ENCODE measurements at regions not wholly inside any gene's neighbourhood (a gene's known extent, or its start where the extent isn't known, plus 50 kb on each side); places are given as distances from the start of the nearest gene placed in this dataset.

DNA sequence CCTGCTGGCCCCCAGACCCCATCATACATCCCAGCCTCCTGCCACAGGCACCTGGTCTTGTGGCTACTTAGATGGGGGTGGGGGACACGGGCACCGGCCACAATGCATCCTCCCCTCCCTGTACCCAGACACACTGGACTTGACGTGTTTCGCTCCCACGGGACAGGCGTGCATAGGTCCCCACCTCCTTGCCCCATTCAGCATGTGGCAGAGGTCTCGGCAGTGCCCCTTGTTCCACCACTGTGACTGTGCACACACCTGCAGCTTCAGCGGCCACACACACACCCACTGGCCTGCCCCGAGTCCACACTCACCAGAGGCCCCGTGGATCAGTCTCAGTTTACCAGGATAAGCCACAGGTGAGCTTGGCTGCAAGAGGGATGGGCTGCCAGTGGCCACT lies 109.6 kb downstream of the ENGASE start:
- DNase-seq (ENCODE audit: low read depth in 2 of 3, low spot score in 2 of 3), result no peak

DNA sequence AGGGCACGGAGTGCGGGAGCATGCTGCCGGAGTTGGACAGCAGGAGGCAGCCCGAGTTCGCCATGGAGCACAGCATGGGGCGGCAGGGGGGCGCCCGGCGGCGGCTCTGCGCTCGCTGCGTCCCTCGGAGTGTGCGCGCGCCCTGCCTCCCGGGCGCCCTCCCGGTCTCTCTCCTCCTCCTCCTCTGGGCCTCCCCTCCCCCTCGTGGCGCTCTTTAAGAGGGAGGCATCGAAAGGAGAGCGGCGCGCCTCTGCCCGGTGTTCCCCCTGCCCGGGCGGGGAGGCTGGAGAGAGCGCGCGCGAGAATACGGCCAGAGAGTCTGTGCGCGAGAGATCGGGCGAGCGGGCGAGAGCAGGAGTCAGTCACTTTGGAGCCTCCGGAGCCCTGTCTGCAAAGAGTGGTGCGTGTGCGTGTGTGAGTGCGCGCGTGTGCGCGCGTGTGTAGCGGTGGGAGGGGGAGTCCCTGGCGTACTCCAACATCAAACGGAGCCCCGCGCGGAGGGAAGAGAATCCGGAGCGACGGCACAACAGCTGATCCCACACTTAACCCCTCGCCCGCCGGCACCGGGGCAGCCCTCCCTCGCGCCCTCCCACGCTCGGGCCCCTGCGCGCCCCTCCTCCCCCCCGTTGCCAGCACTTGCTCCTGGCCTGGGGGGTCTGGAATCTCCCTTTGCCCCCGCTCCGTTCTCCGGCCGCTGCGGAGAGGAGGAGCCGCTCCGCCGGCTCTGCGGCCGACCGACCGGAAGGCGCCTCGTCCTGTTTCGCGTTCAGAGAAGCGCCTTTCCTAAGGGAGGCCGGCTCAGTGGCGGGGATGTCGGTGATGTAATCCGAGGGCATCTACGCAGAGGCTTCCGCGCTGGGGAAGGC lies 108.9 kb downstream of the ENGASE start:
- DNase-seq (ENCODE audit: low read depth in 2 of 3, low spot score in 2 of 3), result no peak

DNA sequence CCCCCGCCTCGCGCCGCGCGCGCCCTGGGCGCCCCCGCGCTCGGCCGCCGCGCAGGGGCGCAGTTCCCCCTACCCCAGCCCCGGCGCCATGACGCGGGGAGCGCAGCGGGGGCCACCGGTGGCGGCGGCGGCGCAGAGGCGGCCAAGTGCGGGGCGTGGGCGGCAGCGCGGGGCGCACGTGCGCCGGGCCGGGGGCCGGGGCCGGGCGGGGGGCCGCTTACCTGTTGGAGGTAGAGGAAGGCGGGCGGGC lies 108.3 kb downstream of the ENGASE start:
- no peak for DNase-seq (ENCODE audit: low read depth in 2 of 3, low spot score in 2 of 3)

DNA sequence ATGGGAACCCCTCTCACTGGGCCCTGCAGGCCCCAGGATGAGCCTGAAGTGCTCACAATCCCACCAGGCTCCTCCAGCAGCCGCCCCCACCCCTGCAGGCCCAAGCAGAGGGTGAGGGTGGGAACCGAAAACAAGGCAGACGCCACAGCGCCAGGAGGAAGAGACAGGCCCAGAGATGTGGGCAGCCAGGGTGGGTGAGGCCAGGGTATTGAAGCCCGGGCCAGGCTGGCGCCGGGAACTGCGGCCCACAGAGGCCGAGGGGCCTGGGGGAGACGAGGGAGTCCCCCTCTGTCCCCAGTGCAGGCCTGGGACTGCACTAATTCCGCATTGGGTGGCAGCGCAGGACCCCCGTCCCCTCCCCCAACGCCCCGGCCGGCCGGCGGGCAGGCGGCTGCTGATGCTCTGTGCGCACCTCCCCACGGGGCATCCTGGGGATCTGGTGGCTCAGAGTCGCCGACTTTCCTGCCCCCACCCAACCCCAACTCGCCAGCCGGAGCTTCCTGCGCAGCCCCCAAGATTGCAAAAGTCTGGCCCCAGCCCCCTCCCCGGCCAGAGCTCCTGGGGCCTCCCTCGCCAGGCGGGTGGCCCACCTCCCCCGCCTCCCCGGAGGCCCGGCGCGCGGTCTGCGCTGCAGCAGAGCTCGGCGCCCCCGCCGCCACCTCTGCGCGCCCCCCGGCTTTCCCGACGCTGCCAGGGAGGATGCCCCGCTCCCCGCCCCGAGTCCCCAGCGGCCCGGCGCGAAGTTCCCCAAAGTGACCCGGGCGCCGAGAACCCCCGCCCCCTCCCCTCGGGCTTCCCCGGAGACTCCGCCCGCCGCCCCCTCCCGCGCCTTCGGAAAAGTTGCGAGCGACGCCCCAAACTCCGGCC lies 107.8 kb downstream of the ENGASE start:
- DNase-seq (ENCODE audit: low read depth in 2 of 3, low spot score in 2 of 3), result no peak

DNA sequence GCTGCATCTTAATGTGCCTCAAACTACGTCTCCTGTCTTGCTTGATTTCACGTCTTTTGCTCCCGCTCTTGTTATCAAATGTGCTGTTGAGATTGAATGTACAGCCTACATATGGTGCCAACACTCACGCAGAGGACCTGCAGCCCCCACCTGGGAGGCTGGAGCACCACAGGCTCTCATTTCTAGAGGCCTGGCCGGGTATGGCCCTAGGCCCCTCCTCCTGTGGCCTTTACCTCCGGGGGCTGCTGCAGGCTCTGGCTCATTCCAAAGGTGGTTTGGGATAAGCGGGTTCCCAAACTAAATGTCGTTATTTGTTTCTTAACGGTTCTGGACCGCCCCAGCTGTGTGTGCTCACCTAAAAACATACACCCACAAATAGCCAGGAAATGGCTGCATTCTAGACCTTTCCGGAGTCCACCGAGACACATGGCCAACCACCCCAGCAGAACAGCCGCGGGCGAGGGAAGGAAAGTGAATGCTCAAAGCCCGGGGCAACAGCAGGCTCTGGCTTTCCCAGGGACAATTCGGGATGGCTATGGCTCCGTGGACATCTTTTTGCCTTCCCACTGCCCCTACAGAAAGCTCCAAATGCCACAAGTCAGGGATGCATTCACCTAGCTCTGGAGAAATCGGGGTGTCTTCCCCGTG lies 105.9 kb downstream of the ENGASE start:
- DNase-seq (ENCODE audit: low read depth in 2 of 3, low spot score in 2 of 3), result no peak

DNA sequence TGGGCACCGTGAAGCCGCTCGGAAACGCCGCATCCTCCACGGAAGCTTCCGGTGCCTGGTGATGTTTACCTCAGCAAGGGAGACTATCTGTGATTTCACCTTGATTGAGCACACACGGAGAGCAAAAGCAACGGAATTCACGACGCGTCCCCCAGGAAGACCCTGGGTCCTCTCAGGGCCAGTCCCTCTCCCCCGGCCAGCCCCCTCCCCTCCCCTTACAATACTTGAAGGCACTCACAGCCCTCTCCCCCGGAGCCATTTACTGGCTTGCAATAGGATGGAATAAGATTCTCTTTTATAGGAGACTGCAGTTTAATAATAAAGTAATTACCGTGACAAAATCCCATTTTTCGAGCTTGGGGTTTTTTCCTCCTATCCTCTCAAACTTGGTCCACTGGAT lies 104.7 kb downstream of the ENGASE start:
- no peak for DNase-seq (ENCODE audit: low read depth in 2 of 3, low spot score in 2 of 3)

DNA sequence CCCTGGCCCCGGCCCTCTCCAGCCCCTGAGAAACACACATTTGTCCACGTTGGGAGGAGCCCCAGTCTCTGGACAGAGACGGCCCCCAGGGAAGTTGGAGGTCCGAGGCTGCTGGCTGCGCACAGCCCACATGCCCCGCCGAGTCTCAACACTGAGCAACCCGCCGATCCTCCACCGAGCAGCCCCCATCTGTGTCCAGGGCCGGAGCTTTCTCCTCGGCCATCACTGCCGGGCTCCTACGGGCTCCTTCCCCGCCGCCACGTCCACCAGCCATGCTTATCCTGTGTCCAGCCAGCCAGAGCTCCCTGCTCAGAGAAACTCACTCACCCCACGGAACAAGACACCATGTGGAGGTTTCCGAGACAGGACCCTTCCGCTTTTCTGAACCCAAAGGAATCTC lies 103.3 kb downstream of the ENGASE start:
- no peak for DNase-seq (ENCODE audit: low read depth in 2 of 3, low spot score in 2 of 3)

DNA sequence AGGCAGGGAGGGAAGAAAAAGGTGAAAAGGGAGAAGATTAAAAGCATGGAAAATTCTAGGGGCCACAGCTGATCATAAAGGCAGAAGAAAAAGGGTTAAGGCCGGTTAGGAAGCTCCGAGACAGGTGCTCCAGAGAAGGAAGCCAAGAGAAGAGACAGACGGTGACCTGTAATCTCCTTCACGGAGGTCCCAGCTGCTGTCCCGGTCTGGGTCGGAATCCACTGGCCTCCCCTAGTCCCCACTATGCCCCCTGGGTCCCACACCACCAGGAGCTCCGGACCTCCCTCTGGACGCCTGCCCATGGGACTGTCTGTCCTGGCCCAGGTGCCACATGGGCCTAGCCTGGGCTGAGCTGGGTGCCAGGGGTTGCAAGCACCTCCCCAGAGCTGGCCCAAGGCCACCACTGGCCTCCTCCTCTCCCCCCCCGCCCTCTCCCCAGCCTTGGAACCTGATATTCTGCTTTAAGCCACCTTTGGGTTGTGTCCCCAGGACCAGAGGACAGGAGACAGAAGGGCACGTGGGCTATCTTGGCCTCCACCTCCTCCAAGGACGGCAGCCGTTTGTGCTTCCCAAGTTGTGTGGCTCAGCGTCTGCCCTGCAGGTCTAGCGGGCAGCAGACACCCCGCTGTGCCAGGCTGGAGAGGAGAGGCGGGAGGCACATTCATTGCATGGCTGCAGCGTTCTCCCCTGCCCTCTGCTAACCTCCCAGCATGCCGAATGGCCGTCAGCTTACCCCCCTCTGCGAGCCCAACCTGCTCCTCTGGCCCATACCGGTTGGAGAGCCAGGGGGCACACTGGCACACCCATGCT lies 102.4 kb downstream of the ENGASE start:
- DNase-seq (ENCODE audit: low read depth in 2 of 3, low spot score in 2 of 3), result no peak

DNA sequence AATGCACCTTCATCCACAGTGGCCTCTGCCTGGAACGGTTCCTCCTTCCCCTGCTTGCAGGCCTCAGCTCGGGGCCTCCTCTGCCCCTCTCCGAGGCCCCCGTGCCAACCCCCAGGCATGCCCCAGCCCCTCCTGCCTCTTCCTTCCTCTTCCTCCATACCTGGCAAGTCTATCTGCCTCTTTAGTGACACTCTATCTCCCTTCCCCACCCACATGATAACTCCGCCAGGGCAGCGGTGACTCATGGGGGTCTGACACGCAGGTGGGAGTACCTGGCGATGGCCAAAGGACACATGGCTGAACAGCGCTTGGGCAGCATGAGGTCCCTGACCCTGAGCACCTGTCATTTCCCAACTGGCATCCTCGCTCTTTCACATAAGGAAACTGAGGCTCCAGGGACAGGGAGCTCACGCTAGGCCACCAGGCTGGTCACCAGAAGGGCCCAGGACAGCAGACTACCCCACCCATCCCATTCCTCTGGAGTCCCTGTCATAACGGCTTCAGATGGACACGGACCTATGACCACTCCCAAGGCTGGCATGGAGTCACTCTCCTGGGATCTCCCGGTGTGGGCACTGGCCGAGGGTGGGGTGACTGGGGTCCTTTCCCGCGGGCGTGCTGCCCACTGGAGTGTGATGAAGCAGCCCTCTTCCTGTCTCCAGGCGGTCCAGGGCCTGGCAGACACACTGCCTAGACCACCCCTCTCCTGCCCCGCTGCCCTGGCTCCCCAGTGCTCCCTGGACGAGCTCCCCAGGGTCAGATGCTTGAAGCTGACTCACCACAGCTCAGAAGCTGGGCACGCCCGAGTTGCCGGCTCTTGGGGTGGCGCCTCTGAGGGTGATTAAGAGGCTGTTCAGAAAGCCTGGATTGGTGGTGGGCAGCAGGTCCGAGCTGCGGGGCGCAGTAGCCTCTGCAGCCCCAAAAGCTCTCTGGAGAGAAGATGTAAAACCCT lies 100.6 kb downstream of the ENGASE start:
- DNase-seq (ENCODE audit: low read depth in 2 of 3, low spot score in 2 of 3), result no peak

DNA sequence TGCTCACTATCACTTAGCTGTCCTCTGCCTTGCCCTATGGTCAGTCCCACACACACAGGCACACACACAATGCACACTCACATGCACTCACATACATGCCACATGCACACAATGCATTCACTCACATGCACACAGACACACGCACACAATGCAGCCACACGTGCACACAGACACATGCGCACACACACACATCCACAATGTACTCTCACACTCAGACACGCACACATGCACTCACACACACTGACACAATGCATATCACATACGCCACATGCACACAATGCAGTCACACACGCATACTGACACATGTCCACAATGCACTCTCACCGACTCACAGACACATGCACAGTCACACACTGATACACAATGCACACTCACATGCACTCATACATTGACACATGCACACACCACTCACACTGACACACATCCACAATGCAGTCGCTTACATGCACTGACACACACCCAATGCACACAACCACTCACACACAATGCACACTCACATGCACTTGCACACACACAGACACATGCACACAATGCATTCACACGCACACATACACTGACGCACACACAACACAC lies 99.7 kb downstream of the ENGASE start:
- DNase-seq (ENCODE audit: low read depth in 2 of 3, low spot score in 2 of 3), result no peak

DNA sequence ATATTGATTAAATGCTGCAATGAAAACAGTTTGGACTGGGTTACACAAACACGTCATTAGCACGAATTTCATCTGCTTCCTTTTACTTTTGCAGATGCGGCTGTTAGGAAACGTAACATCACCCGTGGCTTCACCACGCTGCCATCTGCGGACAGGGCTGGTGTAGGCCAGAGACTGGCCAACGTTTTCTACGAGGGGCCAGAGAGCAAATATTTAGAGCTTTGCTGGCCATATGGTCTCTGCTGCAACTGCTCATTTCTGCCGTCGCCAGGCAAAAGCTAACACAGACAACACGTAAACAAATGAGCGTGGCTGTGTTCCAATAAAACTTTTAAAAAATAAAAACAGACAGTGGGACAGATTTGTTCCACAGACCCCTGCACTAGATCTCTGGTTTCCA lies 96.6 kb downstream of the ENGASE start:
- no peak for DNase-seq (ENCODE audit: low read depth in 2 of 3, low spot score in 2 of 3)

DNA sequence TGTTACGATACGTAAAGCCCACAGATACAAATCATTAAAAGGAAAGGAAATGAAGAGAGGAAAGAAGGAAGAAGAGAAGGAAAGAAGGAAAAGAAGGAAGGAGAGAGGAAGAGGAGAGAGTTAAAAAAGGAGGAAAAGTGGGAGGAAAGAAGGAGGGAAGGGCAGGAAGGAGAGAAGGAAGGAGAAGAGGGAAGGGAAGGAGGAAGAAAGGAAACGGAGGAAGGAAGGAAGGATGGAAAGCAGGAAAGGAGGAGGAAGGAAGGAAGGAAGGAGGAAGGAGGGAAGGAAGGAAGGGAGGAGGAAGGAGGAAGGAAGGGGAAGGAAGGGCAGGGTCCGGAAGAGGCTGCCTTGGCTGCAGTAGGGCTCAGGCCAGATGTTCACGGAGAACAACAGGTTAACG lies 95.2 kb downstream of the ENGASE start:
- DNase-seq (ENCODE audit: low read depth in 2 of 3, low spot score in 2 of 3), result no peak

DNA sequence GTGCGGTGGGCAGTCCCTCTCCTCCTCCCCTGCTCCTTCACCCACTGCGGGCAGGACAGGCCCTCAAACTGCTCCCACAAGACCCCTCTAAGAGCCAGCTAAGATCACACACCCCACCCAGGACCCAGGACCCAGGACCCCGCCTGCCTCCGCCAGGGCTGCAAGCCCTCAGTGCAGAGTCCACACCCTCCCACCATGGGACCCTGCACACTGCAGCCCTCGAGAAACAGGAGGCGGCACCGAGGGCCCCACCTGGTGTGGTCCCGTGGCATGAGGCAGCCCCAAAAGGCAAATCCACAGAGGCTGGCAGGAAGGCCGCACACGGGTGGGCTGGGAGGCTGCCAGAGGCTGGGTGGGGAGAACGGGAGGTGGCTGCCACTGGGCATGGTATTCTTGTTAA lies 94.7 kb downstream of the ENGASE start:
- DNase-seq (ENCODE audit: low read depth in 2 of 3, low spot score in 2 of 3), result no peak

DNA sequence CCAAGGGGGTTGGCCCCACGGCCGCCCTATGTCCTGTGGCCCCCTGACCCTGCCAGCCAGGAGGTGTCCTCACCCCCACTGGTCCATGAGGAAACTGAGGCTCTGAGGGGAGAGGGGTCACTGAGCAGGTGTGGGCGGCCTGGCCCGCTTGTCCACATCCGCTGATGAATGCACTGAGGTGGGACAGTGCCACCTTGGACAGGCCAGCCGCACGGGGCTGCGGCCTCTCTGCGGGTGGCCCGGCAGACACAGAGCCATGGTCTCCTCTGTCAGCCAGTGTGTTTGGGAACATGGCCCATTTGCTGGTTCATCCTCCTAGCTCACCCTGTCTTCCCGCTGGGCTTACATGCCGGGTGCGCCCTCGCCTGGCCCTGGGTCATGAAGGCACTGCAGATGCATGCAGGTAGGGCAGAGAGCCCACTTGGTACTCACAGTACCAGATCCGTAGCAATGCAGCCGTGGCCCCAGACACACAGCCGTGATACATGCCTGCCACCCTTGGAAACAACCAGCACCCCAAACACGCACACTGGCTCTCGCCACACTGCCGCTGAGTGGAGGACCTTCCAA lies 93.9 kb downstream of the ENGASE start:
- no peak for DNase-seq (ENCODE audit: low read depth in 2 of 3, low spot score in 2 of 3)

DNA sequence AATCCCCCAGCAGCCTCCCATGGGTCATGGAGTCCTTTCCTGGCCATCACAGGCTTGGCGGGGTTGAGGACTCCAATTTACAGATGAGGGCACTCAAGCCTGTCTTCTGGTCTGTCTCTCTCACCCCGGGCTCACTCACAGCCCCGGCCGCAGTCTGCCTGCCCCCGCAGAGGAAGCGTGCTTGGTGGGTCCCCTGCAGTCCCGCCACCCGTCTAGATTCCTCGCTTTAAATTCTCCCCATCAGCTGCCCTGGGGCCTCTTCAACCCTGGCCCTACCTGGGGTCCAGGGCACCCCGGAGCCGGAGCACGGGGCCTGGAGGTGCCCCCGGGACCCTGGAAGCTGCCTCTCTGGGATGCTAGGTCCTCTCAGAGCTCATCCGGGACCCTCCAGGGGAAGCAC lies 92.9 kb downstream of the ENGASE start:
- no peak for DNase-seq (ENCODE audit: low read depth in 2 of 3, low spot score in 2 of 3)

DNA sequence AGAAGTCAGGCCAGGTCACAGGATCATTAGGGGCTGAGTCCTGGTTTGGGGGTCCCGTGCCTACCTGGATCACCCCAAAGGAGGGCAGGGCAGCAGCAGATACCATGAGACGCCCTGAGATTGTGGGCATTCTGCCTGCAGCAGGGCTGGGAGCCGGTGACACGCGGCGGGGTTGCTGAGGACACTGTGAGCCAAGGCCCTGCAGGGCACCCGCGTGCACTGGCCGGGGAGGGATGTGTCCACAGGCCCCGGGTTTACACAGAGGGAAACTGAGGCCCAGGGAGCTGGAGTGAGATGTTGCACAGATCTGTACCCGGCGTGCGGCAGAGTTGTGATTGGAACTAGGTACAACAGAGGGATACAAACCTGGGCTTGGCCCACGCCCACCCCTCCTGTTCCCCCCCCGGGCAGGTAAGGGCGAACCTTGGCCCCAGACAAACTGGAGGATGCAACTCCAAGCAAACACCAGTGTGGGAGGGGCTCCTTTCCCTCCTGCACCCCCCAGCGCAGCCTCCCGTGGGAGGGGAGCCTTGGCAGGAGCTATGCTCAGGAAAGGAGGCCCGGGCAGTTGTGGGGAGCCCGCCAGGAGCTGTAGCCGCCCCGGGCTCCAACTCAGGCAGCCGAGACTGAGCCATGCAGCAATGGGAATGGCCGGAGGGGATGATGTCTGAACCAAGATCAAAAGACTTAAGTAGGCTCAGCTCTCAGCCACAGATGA lies 91.3 kb downstream of the ENGASE start:
- DNase-seq (ENCODE audit: low read depth in 2 of 3, low spot score in 2 of 3), result no peak

DNA sequence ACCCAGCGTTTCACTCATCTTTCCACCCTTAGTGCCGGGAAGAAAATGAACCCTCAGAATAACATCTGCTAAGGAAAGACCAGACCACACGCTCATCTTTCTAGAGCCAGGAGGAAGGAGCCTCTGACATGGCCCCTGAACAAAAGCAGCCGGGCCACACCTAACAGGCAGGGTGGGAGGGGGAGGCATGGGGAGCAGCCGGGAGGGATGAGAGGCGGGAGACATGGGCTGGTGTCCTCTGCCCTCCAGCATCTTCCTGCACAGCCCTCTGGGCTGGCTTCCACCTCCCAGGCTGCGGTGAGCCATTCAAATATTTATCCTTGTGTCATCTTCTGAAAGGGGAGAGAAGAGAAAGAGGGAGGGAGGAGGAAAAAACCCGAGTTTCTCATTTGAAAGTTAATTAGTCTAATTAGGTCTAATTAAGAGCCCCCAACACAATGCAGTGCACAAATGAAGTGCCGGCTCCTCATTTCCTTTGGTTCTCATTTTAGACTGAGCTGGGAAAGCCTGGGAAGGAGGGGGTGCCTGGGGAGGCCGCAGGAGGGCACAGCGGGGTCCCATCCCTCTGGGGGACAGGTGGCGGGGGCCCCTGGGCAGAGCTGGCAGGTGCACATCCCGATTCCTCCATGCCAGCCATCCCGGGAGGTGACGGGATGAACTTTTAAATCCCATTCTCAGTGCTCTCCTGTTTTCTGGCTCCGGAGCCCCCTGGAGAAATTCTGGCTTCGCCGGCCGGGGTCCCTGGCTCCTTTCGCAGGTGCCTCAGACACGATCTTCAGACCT lies 90.5 kb downstream of the ENGASE start:
- DNase-seq (ENCODE audit: low read depth in 2 of 3, low spot score in 2 of 3), result no peak

DNA sequence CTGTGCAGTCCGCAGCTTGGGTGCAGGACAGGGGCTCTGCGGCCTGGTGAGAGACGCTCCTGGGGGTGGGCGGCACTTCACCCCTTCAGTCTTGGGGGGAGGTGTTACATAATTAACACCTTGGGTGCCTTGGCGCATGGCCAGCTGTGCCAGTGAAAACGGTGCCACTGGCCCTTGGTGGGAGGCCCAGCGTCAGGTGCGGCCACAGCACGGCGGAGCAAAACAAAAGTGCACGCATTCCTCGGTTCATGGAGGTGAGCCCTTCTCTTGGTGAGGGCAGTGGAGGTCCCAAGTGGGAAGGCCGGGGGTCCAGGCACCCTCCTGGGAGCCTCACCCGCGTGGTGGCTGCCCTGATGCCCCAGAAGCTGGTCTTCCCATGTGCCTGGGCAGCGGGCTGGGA lies 89.8 kb downstream of the ENGASE start:
- no peak for DNase-seq (ENCODE audit: low read depth in 2 of 3, low spot score in 2 of 3)

Data from activated CD8-positive, alpha-beta memory T cell treated with anti-CD3 and anti-CD28 coated beads for 48 hours (primary cell).